Choroid plexus epithelial cell (primary cell): ENCODE measurements at regions not wholly inside any gene's neighbourhood (a gene's known extent, or its start where the extent isn't known, plus 50 kb on each side); places are given as distances from the start of the nearest gene placed in this dataset.

Source experiments
- DNase-seq: peaks from one replicate; pipeline ENCODE4 v3.0.0-alpha.2; 2010; ENCODE audit warnings: low read depth
- H3K4me3 ChIP-seq: 2 replicates; pipeline ENCODE4 v1.5.1; 2011; ENCODE audit warnings: low read depth, mild to moderate bottlenecking, control low read depth, low read length, moderate library complexity
- CTCF ChIP-seq: conservative IDR thresholded peaks from 2 replicates; pipeline ENCODE4 v1.5.1; 2011; ENCODE audit warnings: low read depth, mild to moderate bottlenecking, control low read depth, inconsistent platforms, low read length, moderate library complexity

GRCh38 chr6:113741651-113742050 is 115.5 kb upstream of the MARCKS start:
- no peak for TF ChIP-seq CTCF
- no peak for DNase-seq
- H3K4me3 ChIP-seq = no peak overlapping the region

DNA sequence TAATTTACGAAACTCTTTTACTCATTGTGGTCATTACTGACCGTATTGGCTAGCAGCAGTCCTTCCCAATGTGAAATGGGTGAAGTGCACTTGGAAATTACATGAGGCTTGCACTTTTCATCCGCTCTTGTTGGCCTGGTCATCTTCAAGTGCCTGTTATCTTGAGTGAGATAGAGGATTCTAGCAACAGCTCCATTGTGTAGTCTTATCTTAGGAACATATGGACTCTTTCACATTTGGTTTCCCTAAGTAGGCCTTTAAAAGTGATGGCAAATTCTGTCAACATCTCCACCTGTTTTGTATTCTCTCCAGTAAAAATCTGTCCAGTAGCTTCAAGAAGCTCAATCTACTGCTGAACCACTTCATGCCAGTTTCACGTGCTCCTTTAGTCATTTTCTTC is 114.8 kb upstream of the MARCKS start:
- no peak for DNase-seq
- TF ChIP-seq CTCF = no peak
- H3K4me3 ChIP-seq = no peak overlapping the region

DNA sequence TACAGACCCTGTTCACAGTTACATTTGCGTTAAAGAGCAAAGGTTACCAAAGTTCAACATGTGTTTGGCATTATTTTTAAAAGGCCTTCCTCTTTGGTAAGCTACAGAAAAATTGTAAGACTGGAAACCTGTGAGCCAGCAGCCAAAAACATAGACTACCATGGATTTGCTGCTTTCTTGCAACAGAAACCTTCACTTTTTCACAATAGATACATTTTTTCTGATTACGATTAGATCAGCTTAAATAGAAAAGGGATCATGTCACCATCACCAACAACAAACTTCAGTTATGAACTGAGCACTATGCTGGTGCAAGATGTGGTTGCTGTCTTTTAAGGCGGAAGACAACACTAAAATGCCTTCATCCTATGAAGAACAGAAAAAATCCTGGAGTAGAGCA is 112.3 kb upstream of the MARCKS start:
- DNase-seq = no peak
- H3K4me3 ChIP-seq = no peak overlapping the region
- TF ChIP-seq CTCF = no peak

GRCh38 chr6:113750151-113750855 is 106.8 kb upstream of the MARCKS start:
- no peak overlapping the region for H3K4me3 ChIP-seq
- DNase-seq = no peak
- no peak for TF ChIP-seq CTCF

GRCh38 chr6:113754291-113754690 is 102.9 kb upstream of the MARCKS start:
- no peak for DNase-seq
- no peak for TF ChIP-seq CTCF
- no peak overlapping the region for H3K4me3 ChIP-seq

DNA sequence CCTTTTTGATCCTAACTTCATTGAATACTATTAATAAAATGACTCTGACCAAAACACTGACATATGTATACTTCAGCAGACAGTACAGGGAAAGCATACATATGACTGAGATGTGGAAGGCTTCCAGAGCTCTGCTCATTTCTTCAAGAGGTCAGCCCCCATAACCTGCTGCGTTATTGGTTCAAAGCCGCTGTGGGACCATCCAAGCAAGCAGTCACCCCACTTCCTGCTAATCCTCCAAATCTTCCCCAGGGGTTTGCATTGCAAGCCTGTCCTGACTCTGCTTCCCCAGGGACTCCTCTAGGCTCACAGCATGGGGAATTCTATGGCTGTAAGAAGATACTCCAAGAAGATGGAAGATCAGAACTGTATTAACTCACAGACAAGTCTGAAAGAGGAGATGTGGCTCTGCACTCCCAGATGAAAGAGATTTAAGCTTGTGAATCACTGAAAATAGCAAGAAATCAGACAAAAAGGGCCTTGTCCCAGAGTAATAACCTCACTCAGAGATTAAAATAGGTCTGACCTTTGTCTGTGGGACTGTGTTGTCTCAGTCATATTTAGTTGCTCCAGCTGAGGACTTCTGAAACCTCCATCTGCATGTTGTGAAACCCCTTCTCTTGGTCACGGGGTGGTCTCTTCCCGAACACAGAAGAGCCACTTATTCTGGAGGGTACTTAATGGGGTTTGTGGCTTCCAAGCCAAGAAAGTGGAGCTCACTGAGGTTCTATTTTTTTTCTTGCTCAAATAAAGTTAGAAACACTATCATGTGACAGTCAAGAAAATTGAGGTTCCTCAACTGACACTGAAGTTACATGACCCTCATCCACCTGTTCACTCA is 101.5 kb upstream of the MARCKS start:
- TF ChIP-seq CTCF = no peak
- no peak overlapping the region for H3K4me3 ChIP-seq
- DNase-seq = no peak
